ENCODE measurements at regions not wholly inside any gene's neighbourhood (a gene's known extent, or its start where the extent isn't known, plus 50 kb on each side); places are given as distances from the start of the nearest gene placed in this dataset.
"Not testable (repeated sequence)": the region's sequence is repeated elsewhere in the genome, so short reads cannot be mapped to it uniquely, and the experiment has no call there.

- no peak for DNase-seq (ENCODE audit: low read depth)
Measured at GRCh38 chr9:28999806-29000205, 1426.5 kb upstream of the C9orf72 start.

- no peak for DNase-seq (ENCODE audit: low read depth)
Measured at GRCh38 chr9:29001006-29001405, 1427.7 kb upstream of the C9orf72 start.

GRCh38 chr9:29004988-29005387 is 1431.7 kb upstream of the C9orf72 start:
- DNase-seq (ENCODE audit: low read depth), result no peak

GRCh38 chr9:29006628-29007027 is 1433.3 kb upstream of the C9orf72 start:
- DNase-seq (ENCODE audit: low read depth), result no peak

GRCh38 chr9:29012911-29013310 is 1439.6 kb upstream of the C9orf72 start:
- no peak for DNase-seq (ENCODE audit: low read depth)

- DNase-seq (ENCODE audit: low read depth), result no peak
Measured at GRCh38 chr9:29021632-29022031, 1448.4 kb upstream of the C9orf72 start.

- DNase-seq (ENCODE audit: low read depth), result no peak
Measured at GRCh38 chr9:29038332-29038731, 1465.1 kb upstream of the C9orf72 start.

GRCh38 chr9:29039258-29039657 is 1466.0 kb upstream of the C9orf72 start:
- DNase-seq (ENCODE audit: low read depth), result no peak

- DNase-seq (ENCODE audit: low read depth), result no peak
Measured at GRCh38 chr9:29043072-29043471, 1469.8 kb upstream of the C9orf72 start.

GRCh38 chr9:29044959-29045358 is 1471.7 kb upstream of the C9orf72 start:
- DNase-seq (ENCODE audit: low read depth), result no peak

- no peak for DNase-seq (ENCODE audit: low read depth)
Measured at GRCh38 chr9:29060041-29060440, 1486.8 kb upstream of the C9orf72 start.

- no peak for DNase-seq (ENCODE audit: low read depth)
Measured at GRCh38 chr9:29062446-29062845, 1489.2 kb upstream of the C9orf72 start.

GRCh38 chr9:29063031-29063430 is 1489.8 kb upstream of the C9orf72 start:
- no peak for DNase-seq (ENCODE audit: low read depth)

GRCh38 chr9:29066141-29066640 is 1492.9 kb upstream of the C9orf72 start:
- no peak for DNase-seq (ENCODE audit: low read depth)

GRCh38 chr9:29068461-29068860 is 1495.2 kb upstream of the C9orf72 start:
- no peak for DNase-seq (ENCODE audit: low read depth)

GRCh38 chr9:29069376-29069775 is 1496.1 kb upstream of the C9orf72 start:
- DNase-seq (ENCODE audit: low read depth), result no peak

- no peak for DNase-seq (ENCODE audit: low read depth)
Measured at GRCh38 chr9:29078063-29078666, 1504.9 kb upstream of the C9orf72 start.

GRCh38 chr9:29100762-29101161 is 1527.5 kb upstream of the C9orf72 start:
- no peak for DNase-seq (ENCODE audit: low read depth)

- not testable (repeated sequence) for DNase-seq (ENCODE audit: low read depth)
Measured at GRCh38 chr9:29104166-29104565, 1530.9 kb upstream of the C9orf72 start.

GRCh38 chr9:29118555-29118954 is 1545.3 kb upstream of the C9orf72 start:
- no peak for DNase-seq (ENCODE audit: low read depth)

- no peak for DNase-seq (ENCODE audit: low read depth)
Measured at GRCh38 chr9:29126783-29127182, 1553.5 kb upstream of the C9orf72 start.

- no peak for DNase-seq (ENCODE audit: low read depth)
Measured at GRCh38 chr9:29129763-29130162, 1556.5 kb upstream of the C9orf72 start.

GRCh38 chr9:29144476-29144875 is 1571.2 kb upstream of the C9orf72 start:
- no peak for DNase-seq (ENCODE audit: low read depth)

- DNase-seq (ENCODE audit: low read depth), result no peak
Measured at GRCh38 chr9:29150606-29151005, 1577.3 kb upstream of the C9orf72 start.
